SK-N-SH (cell line): ENCODE measurements at regions not wholly inside any gene's neighbourhood (a gene's known extent, or its start where the extent isn't known, plus 50 kb on each side); places are given as distances from the start of the nearest gene placed in this dataset.

ENCODE experiments used
- EP300 ChIP-seq, 2 experiments: IDR thresholded peaks; 2 replicates each; pipeline versions ENCODE4 v1.4.0 to v1.6.1; 2012; ENCODE audit warnings: borderline replicate concordance in 1 of 2, low read depth in 1 of 2, low read length in 1 of 2
- FOXM1 ChIP-seq: IDR thresholded peaks from 2 replicates; pipeline ENCODE4 v1.4.0; 2012; ENCODE audit warnings: low read depth, mild to moderate bottlenecking
- NFIC ChIP-seq: IDR thresholded peaks from 2 replicates; pipeline ENCODE4 v1.4.0; 2012; ENCODE audit warnings: borderline replicate concordance
- NRF1 ChIP-seq: IDR thresholded peaks from 2 replicates; pipeline ENCODE4 v1.6.1; 2012; ENCODE audit warnings: low read depth, mild to moderate bottlenecking, low read length
- POLR2AphosphoS5 ChIP-seq: IDR thresholded peaks from 2 replicates; pipeline ENCODE4 v1.6.1; 2012; ENCODE audit warnings: low read depth, low read length
- RAD21 ChIP-seq: IDR thresholded peaks from 2 replicates; pipeline ENCODE4 v1.6.1; 2012; ENCODE audit warnings: mild to moderate bottlenecking, low read length
- RXRA ChIP-seq: IDR thresholded peaks from 2 replicates; pipeline ENCODE4 v1.4.0; 2012; ENCODE audit warnings: low read depth, mild to moderate bottlenecking, borderline replicate concordance
- SMC3 ChIP-seq: IDR thresholded peaks from 2 replicates; pipeline ENCODE4 v1.6.1; 2012; ENCODE audit warnings: low read depth, low read length, improper control_type of control experiment
- TEAD4 ChIP-seq: IDR thresholded peaks from 2 replicates; pipeline ENCODE4 v1.4.0; 2012; ENCODE audit warnings: mild to moderate bottlenecking, borderline replicate concordance; ENCODE audit not compliant: insufficient read depth
- YY1 ChIP-seq: IDR thresholded peaks from 2 replicates; pipeline ENCODE4 v1.4.0; 2012; ENCODE audit warnings: low read depth, mild to moderate bottlenecking
- TF ChIP-seq, protein P1 (sequence below): fragments of 200-600 bp; sonication (generic); IDR thresholded peaks from 2 replicates; pipeline ENCODE4 v1.6.1; 2017; ENCODE audit warnings: antibody characterized with exemption, mild to moderate bottlenecking, moderate library complexity
- TF ChIP-seq, protein P2 (sequence below): IDR thresholded peaks from 2 replicates; pipeline ENCODE4 v1.4.0; 2012; ENCODE audit warnings: low read depth, borderline replicate concordance
- TF ChIP-seq, protein P3 (sequence below): IDR thresholded peaks from 2 replicates; pipeline ENCODE4 v1.6.1; 2012; ENCODE audit warnings: mild to moderate bottlenecking, low read depth, low read length, moderate library complexity

DNA sequence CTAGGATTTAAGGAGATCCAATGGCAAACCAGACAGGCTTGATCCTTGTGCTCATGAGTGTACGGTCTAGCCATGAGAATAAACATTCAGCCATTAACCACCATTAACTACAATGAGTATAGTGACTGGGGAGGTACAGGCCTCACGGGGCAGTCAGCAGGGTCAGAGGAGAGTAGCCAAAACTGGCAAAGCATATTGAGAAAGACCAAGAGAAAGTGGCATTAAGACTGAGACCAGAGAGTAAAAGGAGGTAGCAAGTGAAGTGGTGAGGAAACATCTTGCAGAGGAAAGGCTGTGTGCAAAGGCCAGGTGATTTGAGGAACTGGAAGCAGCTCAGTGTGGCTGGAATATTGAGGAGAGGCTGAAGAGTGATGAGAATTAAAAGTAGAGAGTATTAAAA, 407.2 kb upstream of the LMCD1 start:
- TF ChIP-seq SMC3 = no peak
- TF ChIP-seq, protein P1, sequence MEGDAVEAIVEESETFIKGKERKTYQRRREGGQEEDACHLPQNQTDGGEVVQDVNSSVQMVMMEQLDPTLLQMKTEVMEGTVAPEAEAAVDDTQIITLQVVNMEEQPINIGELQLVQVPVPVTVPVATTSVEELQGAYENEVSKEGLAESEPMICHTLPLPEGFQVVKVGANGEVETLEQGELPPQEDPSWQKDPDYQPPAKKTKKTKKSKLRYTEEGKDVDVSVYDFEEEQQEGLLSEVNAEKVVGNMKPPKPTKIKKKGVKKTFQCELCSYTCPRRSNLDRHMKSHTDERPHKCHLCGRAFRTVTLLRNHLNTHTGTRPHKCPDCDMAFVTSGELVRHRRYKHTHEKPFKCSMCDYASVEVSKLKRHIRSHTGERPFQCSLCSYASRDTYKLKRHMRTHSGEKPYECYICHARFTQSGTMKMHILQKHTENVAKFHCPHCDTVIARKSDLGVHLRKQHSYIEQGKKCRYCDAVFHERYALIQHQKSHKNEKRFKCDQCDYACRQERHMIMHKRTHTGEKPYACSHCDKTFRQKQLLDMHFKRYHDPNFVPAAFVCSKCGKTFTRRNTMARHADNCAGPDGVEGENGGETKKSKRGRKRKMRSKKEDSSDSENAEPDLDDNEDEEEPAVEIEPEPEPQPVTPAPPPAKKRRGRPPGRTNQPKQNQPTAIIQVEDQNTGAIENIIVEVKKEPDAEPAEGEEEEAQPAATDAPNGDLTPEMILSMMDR = no peak
- no peak for TF ChIP-seq RAD21
- no peak for TF ChIP-seq POLR2AphosphoS5
- no peak for TF ChIP-seq EP300 (IDR thresholded peaks at IDR 0.05; ENCODE audit: borderline replicate concordance in 1 of 2, low read depth in 1 of 2, low read length in 1 of 2)
- TF ChIP-seq NFIC = no peak
- TF ChIP-seq, protein P2, sequence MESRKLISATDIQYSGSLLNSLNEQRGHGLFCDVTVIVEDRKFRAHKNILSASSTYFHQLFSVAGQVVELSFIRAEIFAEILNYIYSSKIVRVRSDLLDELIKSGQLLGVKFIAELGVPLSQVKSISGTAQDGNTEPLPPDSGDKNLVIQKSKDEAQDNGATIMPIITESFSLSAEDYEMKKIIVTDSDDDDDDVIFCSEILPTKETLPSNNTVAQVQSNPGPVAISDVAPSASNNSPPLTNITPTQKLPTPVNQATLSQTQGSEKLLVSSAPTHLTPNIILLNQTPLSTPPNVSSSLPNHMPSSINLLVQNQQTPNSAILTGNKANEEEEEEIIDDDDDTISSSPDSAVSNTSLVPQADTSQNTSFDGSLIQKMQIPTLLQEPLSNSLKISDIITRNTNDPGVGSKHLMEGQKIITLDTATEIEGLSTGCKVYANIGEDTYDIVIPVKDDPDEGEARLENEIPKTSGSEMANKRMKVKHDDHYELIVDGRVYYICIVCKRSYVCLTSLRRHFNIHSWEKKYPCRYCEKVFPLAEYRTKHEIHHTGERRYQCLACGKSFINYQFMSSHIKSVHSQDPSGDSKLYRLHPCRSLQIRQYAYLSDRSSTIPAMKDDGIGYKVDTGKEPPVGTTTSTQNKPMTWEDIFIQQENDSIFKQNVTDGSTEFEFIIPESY = no peak
- TF ChIP-seq, protein P3, sequence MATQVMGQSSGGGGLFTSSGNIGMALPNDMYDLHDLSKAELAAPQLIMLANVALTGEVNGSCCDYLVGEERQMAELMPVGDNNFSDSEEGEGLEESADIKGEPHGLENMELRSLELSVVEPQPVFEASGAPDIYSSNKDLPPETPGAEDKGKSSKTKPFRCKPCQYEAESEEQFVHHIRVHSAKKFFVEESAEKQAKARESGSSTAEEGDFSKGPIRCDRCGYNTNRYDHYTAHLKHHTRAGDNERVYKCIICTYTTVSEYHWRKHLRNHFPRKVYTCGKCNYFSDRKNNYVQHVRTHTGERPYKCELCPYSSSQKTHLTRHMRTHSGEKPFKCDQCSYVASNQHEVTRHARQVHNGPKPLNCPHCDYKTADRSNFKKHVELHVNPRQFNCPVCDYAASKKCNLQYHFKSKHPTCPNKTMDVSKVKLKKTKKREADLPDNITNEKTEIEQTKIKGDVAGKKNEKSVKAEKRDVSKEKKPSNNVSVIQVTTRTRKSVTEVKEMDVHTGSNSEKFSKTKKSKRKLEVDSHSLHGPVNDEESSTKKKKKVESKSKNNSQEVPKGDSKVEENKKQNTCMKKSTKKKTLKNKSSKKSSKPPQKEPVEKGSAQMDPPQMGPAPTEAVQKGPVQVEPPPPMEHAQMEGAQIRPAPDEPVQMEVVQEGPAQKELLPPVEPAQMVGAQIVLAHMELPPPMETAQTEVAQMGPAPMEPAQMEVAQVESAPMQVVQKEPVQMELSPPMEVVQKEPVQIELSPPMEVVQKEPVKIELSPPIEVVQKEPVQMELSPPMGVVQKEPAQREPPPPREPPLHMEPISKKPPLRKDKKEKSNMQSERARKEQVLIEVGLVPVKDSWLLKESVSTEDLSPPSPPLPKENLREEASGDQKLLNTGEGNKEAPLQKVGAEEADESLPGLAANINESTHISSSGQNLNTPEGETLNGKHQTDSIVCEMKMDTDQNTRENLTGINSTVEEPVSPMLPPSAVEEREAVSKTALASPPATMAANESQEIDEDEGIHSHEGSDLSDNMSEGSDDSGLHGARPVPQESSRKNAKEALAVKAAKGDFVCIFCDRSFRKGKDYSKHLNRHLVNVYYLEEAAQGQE = no peak
- TF ChIP-seq NRF1 = no peak
- no peak for TF ChIP-seq RXRA
- TF ChIP-seq FOXM1 = no peak
- no peak for TF ChIP-seq YY1
- no peak for TF ChIP-seq TEAD4
